Adrenal gland (tissue), 5 donors: ENCODE measurements at regions not wholly inside any gene's neighbourhood (a gene's known extent, or its start where the extent isn't known, plus 50 kb on each side); places are given as distances from the start of the nearest gene placed in this dataset.

ENCODE experiments used
- POLR2A ChIP-seq, 2 donors: fragments of 450-650 bp; IDR thresholded peaks; one replicate each; pipeline ENCODE4 v1.6.1; 2017; ENCODE audit warnings: antibody characterized with exemption in 2 of 2, mild to moderate bottlenecking in 2 of 2, moderate library complexity in 1 of 2
- TF ChIP-seq, protein P1 (sequence below), 6 experiments: fragments of 450-650 bp in 4 of 6; fragments of 200-600 bp in 2 of 6; sonication (generic) in 1 of 6; IDR thresholded peaks; 1 replicate in 5 of 6; 2 replicates in 1 of 6; pipeline versions ENCODE4 v1.5.1 to v1.8.0; 2016 to 2021; ENCODE audit warnings: antibody characterized with exemption in 6 of 6, mild to moderate bottlenecking in 2 of 6, moderate library complexity in 1 of 6
- donor health status: DM: no; HTN: no; CAD: no.

DNA sequence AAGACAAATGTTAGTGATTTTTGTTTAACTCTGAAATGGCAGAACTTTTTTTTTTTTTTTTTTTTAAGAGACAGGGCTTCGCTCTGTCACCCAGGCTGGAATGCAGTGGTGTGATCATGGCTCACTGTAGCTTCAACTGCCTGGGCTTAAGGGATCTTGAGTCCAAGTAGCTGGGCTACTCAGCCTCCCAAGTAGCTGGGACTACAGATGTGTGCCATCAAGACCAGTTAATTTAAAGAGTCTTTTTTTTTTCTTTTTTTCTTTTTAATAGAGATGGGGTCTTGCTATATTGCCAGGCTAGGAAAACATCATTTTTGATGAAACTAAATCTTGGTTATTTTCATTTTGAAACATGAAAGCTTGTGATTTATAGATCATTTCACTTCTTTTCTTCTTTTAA lies 91.6 kb upstream of the PTCH1 start:
- TF ChIP-seq, protein P1, sequence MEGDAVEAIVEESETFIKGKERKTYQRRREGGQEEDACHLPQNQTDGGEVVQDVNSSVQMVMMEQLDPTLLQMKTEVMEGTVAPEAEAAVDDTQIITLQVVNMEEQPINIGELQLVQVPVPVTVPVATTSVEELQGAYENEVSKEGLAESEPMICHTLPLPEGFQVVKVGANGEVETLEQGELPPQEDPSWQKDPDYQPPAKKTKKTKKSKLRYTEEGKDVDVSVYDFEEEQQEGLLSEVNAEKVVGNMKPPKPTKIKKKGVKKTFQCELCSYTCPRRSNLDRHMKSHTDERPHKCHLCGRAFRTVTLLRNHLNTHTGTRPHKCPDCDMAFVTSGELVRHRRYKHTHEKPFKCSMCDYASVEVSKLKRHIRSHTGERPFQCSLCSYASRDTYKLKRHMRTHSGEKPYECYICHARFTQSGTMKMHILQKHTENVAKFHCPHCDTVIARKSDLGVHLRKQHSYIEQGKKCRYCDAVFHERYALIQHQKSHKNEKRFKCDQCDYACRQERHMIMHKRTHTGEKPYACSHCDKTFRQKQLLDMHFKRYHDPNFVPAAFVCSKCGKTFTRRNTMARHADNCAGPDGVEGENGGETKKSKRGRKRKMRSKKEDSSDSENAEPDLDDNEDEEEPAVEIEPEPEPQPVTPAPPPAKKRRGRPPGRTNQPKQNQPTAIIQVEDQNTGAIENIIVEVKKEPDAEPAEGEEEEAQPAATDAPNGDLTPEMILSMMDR (IDR thresholded peaks at IDR 0.05): no peak
- no peak for TF ChIP-seq POLR2A (IDR thresholded peaks at IDR 0.05)
